Activated CD4-positive, CD25-positive, alpha-beta regulatory T cell (primary cell): ENCODE measurements at regions not wholly inside any gene's neighbourhood (a gene's known extent, or its start where the extent isn't known, plus 50 kb on each side); places are given as distances from the start of the nearest gene placed in this dataset.
"Not testable (repeated sequence)": the region's sequence is repeated elsewhere in the genome, so short reads cannot be mapped to it uniquely, and the experiment has no call there.

Experiments
- DNase-seq, 4 experiments: peaks; one replicate each; lab custom pipeline; 2025; lab: John Stamatoyannopoulos, UW

DNA sequence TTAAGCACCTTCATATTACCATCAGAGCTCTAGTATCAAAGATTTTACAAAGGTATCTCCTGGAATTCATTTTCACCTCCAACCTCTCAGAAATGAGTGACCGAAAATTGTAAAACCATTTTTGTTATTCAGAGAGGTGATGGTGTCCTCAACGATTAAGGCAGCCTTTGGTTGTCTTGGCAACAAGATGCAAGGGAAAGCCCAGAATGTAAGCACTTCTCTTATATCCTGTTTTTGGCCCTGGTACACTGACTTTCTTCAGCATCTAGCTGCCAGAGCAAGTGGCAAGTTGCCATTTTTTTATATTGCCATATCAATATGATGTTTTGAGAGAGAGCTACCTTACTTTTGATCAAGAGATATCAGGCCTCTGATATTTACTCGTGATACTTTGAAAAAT, 384.9 kb upstream of the NECTIN3 start:
- DNase-seq: no peak

DNA sequence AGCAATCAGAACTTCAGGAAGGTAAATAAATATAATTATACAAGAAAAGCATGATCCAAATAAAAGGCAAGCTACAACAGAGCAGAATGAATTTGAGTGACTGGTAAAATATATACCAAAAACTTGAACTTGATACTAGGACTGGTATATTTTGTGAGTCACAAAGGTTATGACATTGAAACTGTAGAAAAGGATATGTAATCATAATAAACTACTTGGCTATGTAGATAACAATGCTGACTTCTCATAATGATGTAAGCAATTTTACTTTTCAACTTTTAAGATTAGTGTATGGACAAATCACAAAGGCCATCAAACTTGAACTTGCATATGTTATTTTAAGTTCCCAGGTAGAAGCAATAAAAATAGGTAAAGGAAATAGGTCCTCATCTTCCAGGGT, 384.5 kb upstream of the NECTIN3 start:
- no peak for DNase-seq

DNA sequence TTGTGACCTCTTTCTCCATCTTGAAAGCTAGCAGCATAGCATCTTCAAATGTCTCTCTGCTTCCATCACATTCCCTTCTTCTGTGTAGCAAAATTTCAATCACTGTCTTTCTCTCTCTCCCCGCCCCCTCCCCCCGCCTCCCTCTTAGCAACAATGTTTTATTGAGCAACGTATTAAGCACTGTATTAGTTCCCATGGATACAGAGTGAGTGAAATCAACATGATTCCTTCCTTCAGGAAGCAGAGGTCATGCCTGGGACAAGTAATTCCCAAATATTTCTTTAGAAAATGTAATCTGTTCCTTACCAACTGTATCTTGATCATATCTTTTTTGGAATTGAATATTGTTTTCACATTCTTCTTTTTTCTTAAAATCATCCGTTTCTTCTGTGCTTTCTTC, 373.7 kb upstream of the NECTIN3 start:
- DNase-seq: no peak

DNA sequence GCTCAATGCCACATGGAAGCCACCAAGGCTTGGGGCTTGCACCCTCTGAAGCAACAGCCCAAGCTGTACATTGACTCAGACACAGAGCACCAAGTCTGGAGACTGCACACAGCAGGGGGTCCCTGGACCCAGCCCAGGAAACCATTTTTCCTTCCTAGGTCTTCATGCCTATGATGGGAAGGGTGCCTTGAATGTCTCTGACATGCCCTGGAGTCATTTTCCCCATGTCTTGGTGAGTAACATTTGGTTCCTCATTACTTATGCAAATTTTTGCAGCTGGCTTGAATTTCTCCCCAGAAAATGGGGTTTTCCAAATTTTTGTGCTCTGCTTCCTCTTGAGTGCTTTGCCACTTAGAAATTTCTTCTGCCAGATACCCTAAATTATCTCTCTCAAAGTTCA, 367.3 kb upstream of the NECTIN3 start:
- DNase-seq: not testable (repeated sequence)

DNA sequence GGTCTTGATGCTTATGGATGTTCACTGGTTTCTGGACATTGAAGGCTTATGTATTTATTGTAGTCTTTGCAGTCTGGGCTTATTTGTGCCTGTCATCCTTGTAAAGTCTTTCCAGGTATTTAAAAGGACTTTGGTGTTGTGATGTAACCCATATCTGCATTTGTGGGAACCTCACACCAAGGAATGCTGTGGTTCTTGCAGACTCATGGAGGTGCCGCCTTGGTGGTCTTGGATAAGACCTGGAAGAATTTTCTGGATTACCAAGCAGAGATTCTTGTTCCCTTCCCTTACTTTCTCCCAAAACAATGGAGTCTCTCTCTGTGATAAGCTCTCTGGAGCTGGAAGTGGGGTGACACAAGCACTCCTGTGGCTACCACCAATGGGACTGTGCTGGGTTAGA, 363.5 kb upstream of the NECTIN3 start:
- DNase-seq: no peak

DNA sequence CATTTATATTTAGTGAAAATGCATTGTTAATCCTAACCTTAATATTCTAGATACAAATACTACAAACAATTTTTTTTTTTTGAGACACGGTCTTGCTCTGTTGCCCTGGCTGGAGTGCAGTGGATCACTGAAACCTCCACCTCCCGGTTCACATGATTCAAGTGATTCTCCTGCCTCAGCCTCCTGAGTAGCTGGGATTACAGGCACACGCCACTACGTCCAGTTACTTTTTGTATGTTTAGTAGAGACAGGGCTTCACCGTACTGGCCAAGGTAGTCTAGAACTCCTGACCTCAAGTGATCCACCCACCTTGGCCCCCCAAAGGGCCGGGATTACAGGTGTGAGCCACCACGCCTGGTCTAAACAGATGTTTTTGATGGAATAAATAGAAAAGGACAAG, 361.5 kb upstream of the NECTIN3 start:
- no peak for DNase-seq

DNA sequence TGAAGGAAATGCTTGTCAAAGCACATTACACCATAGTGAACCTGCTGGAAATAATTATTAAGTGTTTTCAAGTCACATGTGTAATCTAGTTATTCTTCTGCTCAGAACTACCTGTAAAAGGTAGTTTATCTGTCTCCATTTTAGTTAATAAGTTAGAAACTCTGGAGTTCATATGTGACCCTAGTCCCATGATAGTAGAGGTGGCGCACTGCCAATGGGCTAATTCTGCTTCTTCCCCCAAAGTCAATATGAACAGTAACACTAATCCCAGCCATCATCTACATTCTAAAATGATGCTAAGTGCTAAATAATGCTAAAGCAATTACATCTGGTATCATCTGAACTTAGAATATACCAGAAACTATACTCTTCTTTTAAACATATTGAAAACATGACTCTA, 361.0 kb upstream of the NECTIN3 start:
- DNase-seq: no peak

DNA sequence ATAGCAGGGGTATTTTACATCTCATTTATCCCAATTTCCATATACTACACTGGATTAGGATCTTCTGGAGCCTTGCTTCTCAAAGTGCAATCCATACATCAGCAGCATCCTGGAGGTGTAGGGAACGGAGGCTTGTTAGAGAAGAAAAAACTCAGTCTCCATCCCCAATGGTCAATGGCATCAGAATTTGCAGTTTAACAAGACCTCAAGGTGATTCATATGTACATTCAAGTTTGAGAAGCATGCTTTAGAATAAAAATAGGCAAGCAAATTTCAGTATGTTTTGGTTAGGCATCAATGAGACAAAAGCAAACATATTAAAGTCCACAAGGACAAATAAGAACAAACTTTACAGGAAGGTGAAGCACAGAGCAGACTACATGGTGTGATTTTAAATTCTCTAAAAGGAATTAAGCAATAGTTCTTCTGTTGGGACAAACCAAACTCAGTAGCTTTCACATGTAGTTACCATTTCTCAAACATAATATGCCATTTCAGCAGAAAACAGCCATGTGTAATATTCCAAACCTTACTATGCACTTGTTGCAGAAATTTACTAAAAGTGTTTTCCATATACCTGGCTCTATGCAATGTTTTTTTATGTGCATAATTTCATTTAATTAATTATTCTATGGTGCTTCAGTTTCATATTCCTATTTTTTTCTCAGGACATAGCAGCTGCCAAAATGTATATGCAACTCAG, 360.3 kb upstream of the NECTIN3 start:
- DNase-seq: no peak

DNA sequence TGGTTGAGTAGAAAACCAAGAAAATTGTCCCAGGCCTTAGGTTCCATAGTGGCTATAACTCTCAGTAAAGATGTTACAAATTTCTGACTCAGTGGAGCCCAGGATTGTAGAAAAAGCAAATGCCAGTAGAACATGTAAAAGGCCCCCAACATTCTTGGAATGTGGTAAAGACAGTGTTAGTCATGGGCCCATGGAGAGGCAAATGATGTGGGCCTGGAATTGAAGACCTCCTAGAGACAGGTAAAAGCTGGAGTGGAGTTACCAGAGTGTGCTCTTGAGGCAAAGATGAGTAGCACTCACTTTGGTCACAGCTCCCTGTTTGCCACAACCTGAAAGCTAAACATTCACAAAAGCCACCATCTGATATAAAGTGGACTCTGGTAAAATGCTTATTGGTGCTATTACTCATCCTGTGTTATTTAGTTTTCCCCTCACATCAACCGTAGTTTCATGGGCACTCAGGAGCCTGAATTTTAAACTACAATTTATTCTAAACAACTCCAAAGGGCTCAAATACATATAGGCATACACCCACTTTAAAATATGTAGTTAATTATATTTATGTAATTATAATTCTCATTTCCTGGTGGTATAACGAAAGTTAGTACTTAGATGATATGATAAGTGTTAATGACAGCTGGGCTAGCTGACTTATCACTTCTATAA, 359.6 kb upstream of the NECTIN3 start:
- DNase-seq: no peak

DNA sequence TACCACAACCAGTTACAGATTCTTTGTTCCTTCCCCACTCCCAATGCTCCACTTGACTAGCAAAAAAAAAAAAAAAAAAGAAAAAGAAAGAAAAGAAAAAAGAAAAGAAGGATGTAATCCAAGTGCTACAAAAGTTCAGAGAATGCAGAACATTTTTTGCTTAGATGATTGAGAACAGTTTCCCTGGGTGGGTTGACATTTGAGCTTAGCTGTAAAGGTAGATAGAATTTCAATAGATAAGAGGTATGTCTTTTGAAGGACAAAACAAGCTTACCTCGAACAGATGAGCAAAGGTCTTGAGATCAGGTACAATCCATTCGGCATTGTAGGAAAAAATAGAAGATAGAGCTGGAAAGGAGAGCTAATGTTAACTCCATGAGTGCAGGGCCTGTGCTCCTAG, 344.6 kb upstream of the NECTIN3 start:
- DNase-seq: no peak

DNA sequence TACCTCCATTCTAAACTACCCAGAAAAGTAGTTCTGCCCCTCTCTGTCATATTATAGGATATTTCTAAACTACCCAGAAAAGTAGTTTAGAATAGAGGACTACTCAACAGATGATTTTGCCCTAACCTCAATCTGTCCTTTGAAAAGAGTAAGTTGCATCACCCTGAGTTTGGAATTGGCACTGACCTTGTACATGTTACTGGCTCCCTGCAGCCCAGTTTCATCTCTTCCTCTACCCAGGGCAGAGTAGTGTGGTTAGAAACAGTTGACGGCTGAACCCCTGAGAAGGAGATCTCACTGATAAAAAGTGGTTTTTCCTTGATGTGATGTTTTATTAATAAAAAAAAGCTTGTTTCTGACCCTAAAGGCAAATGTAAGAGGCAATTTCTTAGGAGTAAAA, 340.5 kb upstream of the NECTIN3 start:
- no peak for DNase-seq

DNA sequence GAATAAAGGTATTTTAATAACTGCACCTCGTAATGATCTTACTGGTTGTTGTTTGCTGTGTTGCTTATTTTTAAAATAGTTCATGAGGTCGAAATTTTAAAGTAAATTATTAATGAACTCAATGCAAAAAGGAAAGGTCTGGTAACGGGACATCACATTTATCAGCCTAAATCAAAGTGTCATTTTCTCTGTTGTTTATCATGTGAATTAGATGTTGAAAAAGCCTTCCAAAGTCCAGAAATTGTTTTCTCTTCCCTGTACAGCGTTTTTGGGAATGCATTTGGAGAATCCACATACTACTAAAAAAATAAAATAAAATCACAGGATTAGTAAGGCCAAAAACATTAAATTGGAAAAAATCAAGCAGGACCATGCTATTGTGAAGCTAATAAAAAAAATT, 339.2 kb upstream of the NECTIN3 start:
- no peak for DNase-seq

DNA sequence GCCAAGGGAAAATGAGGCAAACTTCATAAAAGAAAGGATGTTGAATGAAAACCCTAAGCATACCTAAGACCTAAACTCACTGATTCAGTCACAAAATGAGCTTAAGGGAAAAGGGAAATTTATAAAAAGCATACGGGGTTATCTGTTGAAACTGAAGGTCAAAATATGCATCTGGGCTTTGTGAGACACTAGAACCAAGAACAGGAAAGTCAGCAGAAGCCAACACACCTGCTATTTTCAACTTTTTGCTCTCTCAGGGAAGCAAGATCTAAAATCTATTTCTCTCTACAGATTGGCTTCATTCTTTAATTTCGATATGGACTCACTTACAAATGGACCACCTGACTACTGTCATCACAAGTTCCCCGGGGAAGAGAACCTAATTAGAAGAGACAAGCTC, 338.6 kb upstream of the NECTIN3 start:
- no peak for DNase-seq

DNA sequence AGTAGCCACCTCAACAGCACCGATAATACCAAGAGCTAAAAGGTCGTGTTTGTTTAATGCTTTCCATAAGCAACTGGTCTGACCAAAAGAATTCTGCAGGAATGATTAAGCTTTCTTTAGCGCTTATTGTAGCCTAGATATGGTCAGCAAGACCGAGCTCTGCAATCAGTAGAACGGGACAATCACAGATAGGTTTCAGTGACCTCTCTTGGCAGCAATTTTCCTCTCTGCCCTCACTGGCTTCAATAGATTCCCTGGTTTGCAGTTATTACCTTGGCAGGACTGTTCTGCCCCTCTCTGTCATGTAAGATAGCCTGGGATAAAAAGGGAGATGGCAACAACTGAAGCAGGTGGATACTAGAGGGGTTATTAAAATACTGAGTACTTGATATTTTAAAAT, 337.1 kb upstream of the NECTIN3 start:
- DNase-seq: no peak

DNA sequence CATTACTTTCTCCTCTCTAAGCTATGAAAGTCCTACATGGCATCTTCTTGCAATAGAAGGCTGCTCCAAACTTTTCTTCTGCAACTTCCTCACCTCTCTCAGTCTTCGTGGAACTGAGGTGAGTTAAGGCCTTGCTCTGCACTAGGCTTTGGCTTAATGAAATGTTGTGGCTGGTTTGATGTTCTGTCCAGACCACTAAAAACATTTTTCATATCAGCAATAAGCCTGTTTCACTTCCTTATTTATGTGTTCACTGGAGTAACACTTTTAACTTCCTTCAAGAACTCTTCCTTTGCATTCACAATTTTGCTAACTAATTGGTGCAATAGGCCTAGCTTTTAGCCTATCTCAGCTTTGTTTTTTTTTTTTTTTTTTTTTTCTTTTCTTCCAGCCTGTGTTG, 335.3 kb upstream of the NECTIN3 start:
- DNase-seq: no peak

DNA sequence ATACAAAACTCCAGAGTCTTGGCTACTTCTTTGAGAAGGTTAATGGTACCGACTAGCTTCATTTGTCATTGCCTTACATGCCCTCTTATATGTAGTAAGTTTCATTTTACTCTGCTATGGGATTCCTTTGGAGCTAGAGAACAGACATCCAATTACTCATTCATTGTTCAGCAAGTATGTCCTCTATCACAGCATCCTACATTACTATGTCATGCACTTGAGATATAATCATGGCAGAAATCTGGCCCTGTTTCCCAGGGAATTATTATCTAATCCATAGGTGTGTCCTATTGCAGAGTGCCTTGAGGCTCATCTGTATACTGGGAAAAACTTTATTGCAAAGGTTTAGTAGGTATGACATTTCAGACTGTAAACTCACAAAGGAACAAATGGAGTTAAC, 333.1 kb upstream of the NECTIN3 start:
- no peak for DNase-seq

DNA sequence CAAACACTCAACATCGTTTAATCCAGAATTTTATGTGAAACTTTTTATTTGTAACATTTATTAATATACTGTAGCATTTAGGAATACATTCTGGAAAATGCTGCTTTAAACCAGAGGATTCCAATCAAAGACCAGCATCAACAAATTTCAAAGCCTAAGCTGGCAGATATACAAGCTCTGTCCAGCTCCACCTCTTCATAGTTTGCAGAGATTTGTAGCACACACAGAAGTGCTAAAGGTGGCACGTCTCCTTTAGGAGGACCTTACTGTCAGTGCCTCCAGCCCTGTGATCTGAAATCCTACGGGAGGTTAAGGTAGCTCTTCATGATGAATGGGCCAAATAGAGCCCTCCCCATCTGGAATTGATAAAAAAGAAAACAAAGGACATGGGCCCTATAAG, 329.7 kb upstream of the NECTIN3 start:
- DNase-seq: no peak

DNA sequence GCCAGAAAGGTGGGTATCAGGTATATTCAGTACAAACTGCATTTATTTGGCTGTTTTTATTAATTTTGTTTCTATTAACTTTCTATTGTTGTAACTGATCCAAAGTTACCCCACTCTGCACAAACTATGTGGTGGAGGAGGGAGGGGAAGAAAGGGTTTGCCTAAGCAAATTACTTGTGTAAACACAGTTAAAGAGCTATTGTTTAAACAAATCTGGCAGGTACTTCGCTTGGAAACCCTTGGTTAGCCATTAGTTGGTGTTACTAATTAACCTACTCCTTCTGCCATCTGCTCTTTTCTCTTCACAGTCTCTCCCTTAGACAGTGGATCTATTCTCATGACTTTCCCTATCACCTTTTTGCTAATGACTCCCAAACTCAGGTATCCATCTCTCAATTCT, 328.4 kb upstream of the NECTIN3 start:
- DNase-seq: no peak

DNA sequence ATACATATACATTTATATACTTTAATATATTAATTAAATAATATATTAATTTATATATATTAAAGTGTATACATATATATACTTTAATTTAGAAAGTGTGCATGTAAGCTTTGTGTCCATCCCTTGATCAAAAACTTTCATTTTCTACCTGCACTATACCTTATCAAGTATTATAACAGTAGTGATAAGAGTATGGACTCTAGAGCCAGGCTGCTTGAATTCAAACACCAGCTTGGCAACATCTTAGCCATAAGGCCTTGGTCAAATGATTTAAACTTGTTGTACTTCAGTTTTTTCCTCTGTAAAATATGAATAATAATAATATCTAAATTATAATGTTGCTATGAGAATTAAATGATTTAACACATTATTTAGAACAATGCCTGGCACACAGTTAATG, 327.6 kb upstream of the NECTIN3 start:
- DNase-seq: no peak

DNA sequence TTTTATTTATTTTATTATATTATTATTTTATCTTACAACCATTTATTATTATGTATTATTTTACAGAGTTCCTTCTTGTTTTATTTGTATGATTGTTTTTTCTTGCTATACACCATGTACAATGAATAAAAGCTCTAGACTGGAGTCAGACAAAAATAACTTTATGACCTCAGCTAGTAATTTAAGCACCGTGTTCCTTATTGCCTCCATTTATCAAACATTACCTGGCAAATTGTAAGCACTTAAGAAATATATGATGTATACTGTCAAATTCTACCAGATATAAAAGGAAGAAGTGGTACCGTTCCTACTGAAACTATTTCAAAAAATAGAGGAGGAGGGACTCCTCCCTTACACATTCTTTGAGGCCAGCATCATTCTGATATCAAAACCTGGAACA, 326.9 kb upstream of the NECTIN3 start:
- DNase-seq: no peak

DNA sequence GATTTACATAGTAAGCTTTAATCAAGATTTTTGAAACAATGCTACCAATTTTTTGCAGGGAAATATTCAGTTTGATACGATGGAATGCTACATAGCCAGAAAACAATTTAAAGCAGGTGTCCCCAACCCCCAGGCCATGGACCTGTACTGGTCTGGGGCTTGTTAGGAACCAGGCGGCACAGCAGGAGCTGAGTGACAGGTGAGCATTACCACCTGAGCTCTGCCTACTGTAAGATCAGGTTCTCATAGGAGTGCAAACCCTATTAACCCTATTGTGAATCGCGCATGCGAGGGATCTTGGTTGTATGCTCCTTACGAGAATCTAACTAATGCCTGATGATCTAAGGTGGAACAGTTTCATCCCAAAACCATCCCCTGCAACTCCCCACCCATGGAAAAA, 322.6 kb upstream of the NECTIN3 start:
- no peak for DNase-seq

DNA sequence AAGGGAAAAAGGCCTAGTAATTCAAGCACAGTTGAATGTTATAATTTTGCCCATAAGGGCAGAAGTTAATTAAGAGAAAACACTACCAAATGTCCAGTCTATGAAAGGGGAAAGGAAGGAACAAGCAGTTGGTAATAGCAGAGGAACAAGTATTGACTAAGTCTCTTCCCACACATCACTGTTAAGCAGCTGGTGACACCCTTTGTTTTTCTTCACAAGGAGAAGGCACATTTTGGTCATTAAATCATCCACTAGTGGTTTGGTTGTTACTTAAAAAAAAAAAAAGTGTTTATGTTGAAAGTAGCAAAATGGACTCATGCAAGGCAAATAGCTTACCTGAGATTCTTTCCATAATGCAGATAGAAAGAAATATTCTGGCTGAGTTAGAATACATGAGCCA, 321.4 kb upstream of the NECTIN3 start:
- no peak for DNase-seq

DNA sequence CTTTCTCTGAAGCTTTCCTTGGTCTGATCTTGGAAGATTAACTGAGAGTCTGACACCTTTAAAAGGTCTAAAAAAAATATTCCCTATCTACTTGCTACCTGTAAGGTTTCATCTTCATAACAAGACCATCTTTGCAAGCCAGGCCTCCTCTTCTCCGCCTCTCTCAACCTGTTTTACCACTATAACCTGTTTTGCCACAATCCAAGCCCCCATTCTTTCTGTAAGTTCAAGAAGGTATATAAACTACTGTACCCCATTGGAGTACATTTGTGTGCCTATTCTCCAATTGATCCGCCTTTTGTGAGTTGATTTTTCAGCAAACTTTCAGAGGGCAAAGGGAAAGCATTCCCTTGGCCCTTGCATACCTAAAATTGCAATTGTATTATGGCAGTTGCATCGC, 319.3 kb upstream of the NECTIN3 start:
- DNase-seq: no peak

DNA sequence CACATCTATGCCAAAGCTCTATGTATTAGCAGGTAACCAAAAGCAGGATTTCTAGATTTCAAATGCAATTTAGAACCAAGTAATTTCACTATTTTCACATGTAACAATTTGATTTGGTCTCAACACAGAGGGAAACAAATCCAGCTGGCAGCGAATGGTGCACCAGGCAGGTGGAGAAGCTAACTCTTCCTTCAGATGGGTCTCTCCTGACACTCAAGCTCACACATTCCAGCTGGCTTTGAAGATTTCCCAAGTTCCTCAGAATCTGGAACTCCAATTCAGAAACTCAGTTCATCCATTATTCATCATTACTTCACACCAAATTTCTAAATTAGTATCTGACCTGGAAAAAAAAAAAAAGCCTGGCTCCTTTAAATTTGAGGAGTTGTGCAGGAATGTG, 318.1 kb upstream of the NECTIN3 start:
- DNase-seq: no peak
